GM04504 (cell line): ENCODE measurements at regions not wholly inside any gene's neighbourhood (a gene's known extent, or its start where the extent isn't known, plus 50 kb on each side); places are given as distances from the start of the nearest gene placed in this dataset.

Source experiments
- DNase-seq: peaks from one replicate; pipeline ENCODE4 v3.0.0-alpha.2; 2012; ENCODE audit warnings: low read depth

- DNase-seq: no peak
Observed at GRCh38 chr7:25314731-25315267, 86.5 kb upstream of the NPVF start.

- no peak for DNase-seq
Observed at GRCh38 chr7:25316366-25316765, 88.1 kb upstream of the NPVF start.

GRCh38 chr7:25318047-25318446 is 89.8 kb upstream of the NPVF start:
- DNase-seq: no peak

- DNase-seq: no peak
Observed at GRCh38 chr7:25319707-25320106, 91.4 kb upstream of the NPVF start.

GRCh38 chr7:25320791-25321190 is 92.5 kb upstream of the NPVF start:
- DNase-seq: no peak

GRCh38 chr7:25321424-25321823 is 93.1 kb upstream of the NPVF start:
- DNase-seq: no peak

- DNase-seq: no peak
Observed at GRCh38 chr7:25322473-25322872, 94.2 kb upstream of the NPVF start.

GRCh38 chr7:25325186-25325757 is 97.0 kb upstream of the NPVF start:
- DNase-seq: no peak

GRCh38 chr7:25326501-25327156 is 98.3 kb upstream of the NPVF start:
- no peak for DNase-seq

- DNase-seq: no peak
Observed at GRCh38 chr7:25329815-25330214, 101.5 kb upstream of the NPVF start.

GRCh38 chr7:25333296-25333928 is 105.1 kb upstream of the NPVF start:
- no peak for DNase-seq

- no peak for DNase-seq
Observed at GRCh38 chr7:25347360-25348066, 119.2 kb upstream of the NPVF start.

GRCh38 chr7:25348104-25348503 is 119.8 kb upstream of the NPVF start:
- no peak for DNase-seq

GRCh38 chr7:25349283-25350017 is 121.2 kb upstream of the NPVF start:
- DNase-seq: no peak

GRCh38 chr7:25350041-25350440 is 121.8 kb upstream of the NPVF start:
- no peak for DNase-seq

- no peak for DNase-seq
Observed at GRCh38 chr7:25351761-25352160, 123.5 kb upstream of the NPVF start.

- DNase-seq: no peak
Observed at GRCh38 chr7:25353196-25353595, 124.9 kb upstream of the NPVF start.

GRCh38 chr7:25353732-25354131 is 125.4 kb upstream of the NPVF start:
- DNase-seq: no peak

- no peak for DNase-seq
Observed at GRCh38 chr7:25356534-25357151, 128.4 kb upstream of the NPVF start.

GRCh38 chr7:25358926-25359325 is 130.6 kb upstream of the NPVF start:
- no peak for DNase-seq

GRCh38 chr7:25359471-25360059 is 131.3 kb upstream of the NPVF start:
- no peak for DNase-seq
